ENCODE measurements at regions not wholly inside any gene's neighbourhood (a gene's known extent, or its start where the extent isn't known, plus 50 kb on each side); places are given as distances from the start of the nearest gene placed in this dataset.

GRCh38 chr15:79195239-79195638, 87.3 kb upstream of the ANKRD34C start:
- H3K4me1 ChIP-seq = no peaks in the 10 kb centered on the region
- TF ChIP-seq CTCF (IDR thresholded peaks at IDR 0.05 in 8 of 11, conservative IDR thresholded peaks at IDR 0.05 in 3 of 11) (no peak), POLR2AphosphoS5 (IDR thresholded peaks at IDR 0.05) (no peak), POLR2A (IDR thresholded peaks at IDR 0.05) (no peak)
- no peak overlapping the region for H3K27ac ChIP-seq
- no peak for DNase-seq
- no peaks in the 10 kb centered on the region for H3K36me3 ChIP-seq
- no peak overlapping the region for H3K4me3 ChIP-seq
- intact Hi-C loops (cut with DNase I; ENCODE audit: low total_unique reads) = no loop called here
- H3K27me3 ChIP-seq (replicated peaks in 1 of 7) = peaks cover 0 to 19% (median 0%) of the 10 kb centered on the region in 7 donors
- no peaks in the 10 kb centered on the region for H3K9me3 ChIP-seq
- 53 to 61% (median 57%) methylated on average over 4 of the region's 4 CpGs for WGBS, 5 donors

- Histone ChIP-seq H3K27ac (no peak overlapping the region), H3K4me3 (no peak overlapping the region), H3K4me1 (no peaks in the 10 kb centered on the region), H3K9me3 (no peaks in the 10 kb centered on the region), H3K27me3 (replicated peaks in 1 of 7) (peaks cover 0 to 19% (median 0%) of the 10 kb centered on the region in 7 donors), H3K36me3 (no peaks in the 10 kb centered on the region)
- intact Hi-C loops (cut with DNase I; ENCODE audit: low total_unique reads) = no loop called here
- no peak for DNase-seq
- 39 to 47% (median 43%) methylated on average over 3 of the region's 3 CpGs for WGBS, 5 donors
- TF ChIP-seq POLR2AphosphoS5 (IDR thresholded peaks at IDR 0.05) (no peak), CTCF (IDR thresholded peaks at IDR 0.05 in 8 of 11, conservative IDR thresholded peaks at IDR 0.05 in 3 of 11) (no peak), POLR2A (IDR thresholded peaks at IDR 0.05) (no peak)
Observed at GRCh38 chr15:79194386-79194785, 88.1 kb upstream of the ANKRD34C start.

GRCh38 chr15:79193549-79193948, 89.0 kb upstream of the ANKRD34C start:
- WGBS, 5 donors = 76 to 90% (median 86%) methylated on average over 2 of the region's 2 CpGs
- intact Hi-C loops (cut with DNase I; ENCODE audit: low total_unique reads) = no loop called here

GRCh38 chr15:79193103-79193502, 89.4 kb upstream of the ANKRD34C start:
- Histone ChIP-seq H3K9me3 (no peaks in the 10 kb centered on the region), H3K27ac (no peak overlapping the region), H3K4me1 (no peaks in the 10 kb centered on the region), H3K36me3 (no peaks in the 10 kb centered on the region), H3K27me3 (replicated peaks in 1 of 7) (peaks cover 0 to 19% (median 0%) of the 10 kb centered on the region in 7 donors), H3K4me3 (no peak overlapping the region)
- intact Hi-C loops (cut with DNase I; ENCODE audit: low total_unique reads) = no loop called here
- no peak for TF ChIP-seq POLR2A (IDR thresholded peaks at IDR 0.05)
- TF ChIP-seq POLR2AphosphoS5 (IDR thresholded peaks at IDR 0.05) = no peak
- no peak for TF ChIP-seq CTCF (IDR thresholded peaks at IDR 0.05 in 8 of 11, conservative IDR thresholded peaks at IDR 0.05 in 3 of 11)
- 72 to 91% (median 77%) methylated on average over 6 of the region's 6 CpGs for WGBS, 5 donors
- no peak for DNase-seq

More at GRCh38 chr15:79193549-79193948, 89.0 kb upstream of the ANKRD34C start:
- DNase-seq = no peak
- H3K27me3 ChIP-seq (replicated peaks in 1 of 7) = peaks cover 0 to 19% (median 0%) of the 10 kb centered on the region in 7 donors
- no peaks in the 10 kb centered on the region for H3K9me3 ChIP-seq
- H3K36me3 ChIP-seq = no peaks in the 10 kb centered on the region
- H3K4me1 ChIP-seq = no peaks in the 10 kb centered on the region
- H3K27ac ChIP-seq = no peak overlapping the region
- H3K4me3 ChIP-seq = no peak overlapping the region
- no peak for TF ChIP-seq POLR2AphosphoS5 (IDR thresholded peaks at IDR 0.05)
- no peak for TF ChIP-seq CTCF (IDR thresholded peaks at IDR 0.05 in 8 of 11, conservative IDR thresholded peaks at IDR 0.05 in 3 of 11)
